NCI-H146 treated with DMSO at 0.1 percent for 48 hours (cell line): ENCODE measurements at regions not wholly inside any gene's neighbourhood (a gene's known extent, or its start where the extent isn't known, plus 50 kb on each side); places are given as distances from the start of the nearest gene placed in this dataset.
A peak's percentile ranks its signal among the peaks of the same experiment; 100 is the strongest.
"Not testable (repeated sequence)": the region's sequence is repeated elsewhere in the genome, so short reads cannot be mapped to it uniquely, and the experiment has no call there.

Experiments used
- DNase-seq: peaks from one replicate; lab custom pipeline; 2025; ENCODE audit not compliant: unreplicated experiment; lab: John Stamatoyannopoulos, UW

GRCh38 chr10:80697926-80698325 lies 160.2 kb downstream of the SH2D4B start:
- no peak for DNase-seq

- DNase-seq, result peak; percentile 3
Measured at GRCh38 chr10:80699602-80700039, 161.9 kb downstream of the SH2D4B start.

- no peak for DNase-seq
Measured at GRCh38 chr10:80700252-80700651, 162.6 kb downstream of the SH2D4B start.

- DNase-seq, result no peak
Measured at GRCh38 chr10:80700760-80701444, 163.2 kb downstream of the SH2D4B start.

GRCh38 chr10:80701706-80702105 lies 164.0 kb downstream of the SH2D4B start:
- no peak for DNase-seq

GRCh38 chr10:80702143-80702542 lies 164.4 kb downstream of the SH2D4B start:
- no peak for DNase-seq

- no peak for DNase-seq
Measured at GRCh38 chr10:80705899-80706298, 168.2 kb downstream of the SH2D4B start.

- DNase-seq, result no peak
Measured at GRCh38 chr10:80708185-80708584, 170.5 kb downstream of the SH2D4B start.

GRCh38 chr10:80708808-80709207 lies 171.1 kb downstream of the SH2D4B start:
- DNase-seq, result no peak

- no peak for DNase-seq
Measured at GRCh38 chr10:80709866-80710265, 172.2 kb downstream of the SH2D4B start.

- no peak for DNase-seq
Measured at GRCh38 chr10:80713398-80713928, 175.8 kb downstream of the SH2D4B start.

- no peak for DNase-seq
Measured at GRCh38 chr10:80714566-80714965, 176.9 kb downstream of the SH2D4B start.

- DNase-seq, result no peak
Measured at GRCh38 chr10:80718024-80718423, 180.3 kb downstream of the SH2D4B start.

GRCh38 chr10:80719935-80720334 lies 182.2 kb downstream of the SH2D4B start:
- DNase-seq, result no peak

- DNase-seq, result no peak
Measured at GRCh38 chr10:80720549-80720948, 182.8 kb downstream of the SH2D4B start.

- not testable (repeated sequence) for DNase-seq
Measured at GRCh38 chr10:80728354-80728753, 190.7 kb downstream of the SH2D4B start.

- no peak for DNase-seq
Measured at GRCh38 chr10:80729896-80730295, 192.2 kb downstream of the SH2D4B start.

- no peak for DNase-seq
Measured at GRCh38 chr10:80730522-80730921, 192.8 kb downstream of the SH2D4B start.

GRCh38 chr10:80734589-80734988 lies 196.9 kb downstream of the SH2D4B start:
- no peak for DNase-seq

GRCh38 chr10:80737209-80737608 lies 199.5 kb downstream of the SH2D4B start:
- DNase-seq, result no peak

GRCh38 chr10:80739328-80739727 lies 201.6 kb downstream of the SH2D4B start:
- no peak for DNase-seq

- DNase-seq, result no peak
Measured at GRCh38 chr10:80739963-80740715, 202.4 kb downstream of the SH2D4B start.
